Keratinocyte (primary cell): ENCODE measurements at regions not wholly inside any gene's neighbourhood (a gene's known extent, or its start where the extent isn't known, plus 50 kb on each side); places are given as distances from the start of the nearest gene placed in this dataset.

Experiments
- DNase-seq: peaks from one replicate; pipeline ENCODE4 v3.0.0-alpha.2; 2011; ENCODE audit warnings: low read depth, missing footprints, low spot score
- FAIRE-seq: peaks from 2 replicates; lab custom pipeline; 2011; peaks lifted over from hg19 to GRCh38; lab: Jason Lieb, UNC
- H2AFZ ChIP-seq: 2 replicates; pipeline ENCODE4 v1.6.0; 2012; ENCODE audit warnings: low read length, control low read depth, inconsistent platforms; ENCODE audit not compliant: control insufficient read depth
- H3K27ac ChIP-seq: 2 replicates; pipeline ENCODE4 v1.5.1; 2011; ENCODE audit warnings: low read length; ENCODE audit not compliant: control insufficient read depth, insufficient read depth
- H3K27me3 ChIP-seq: 3 replicates; pipeline ENCODE4 v1.6.0; 2011; ENCODE audit warnings: low read length; ENCODE audit not compliant: control insufficient read depth, insufficient read depth; ENCODE audit errors: extremely low read depth
- H3K36me3 ChIP-seq, 2 experiments: 2 replicates in 1 of 2; 3 replicates in 1 of 2; pipeline ENCODE4 v1.5.1; 2011; ENCODE audit warnings: low read length in 2 of 2, mild to moderate bottlenecking in 1 of 2; ENCODE audit not compliant: control insufficient read depth in 2 of 2, insufficient read depth in 2 of 2; ENCODE audit errors: extremely low read depth in 1 of 2
- H3K4me1 ChIP-seq: 3 replicates; pipeline ENCODE4 v1.5.1; 2011; ENCODE audit warnings: low read length; ENCODE audit not compliant: control insufficient read depth, insufficient read depth; ENCODE audit errors: extremely low read depth
- H3K4me2 ChIP-seq: 3 replicates; pipeline ENCODE4 v1.6.0; 2011; ENCODE audit warnings: low read depth, low read length; ENCODE audit not compliant: control insufficient read depth, insufficient read depth; ENCODE audit errors: extremely low read depth
- H3K4me3 ChIP-seq, 3 experiments: fragments of 200-600 bp in 1 of 3; sonication (generic) in 1 of 3; 2 replicates in 2 of 3; 3 replicates in 1 of 3; pipeline ENCODE4 v1.5.1; 2011 to 2016; ENCODE audit warnings: low read length in 3 of 3, mild to moderate bottlenecking in 3 of 3, control low read depth in 2 of 3, inconsistent platforms in 1 of 3, low read depth in 1 of 3, mixed read lengths in 1 of 3, mixed run types in 1 of 3, moderate library complexity in 1 of 3; ENCODE audit not compliant: control insufficient read depth in 2 of 3, insufficient read depth in 2 of 3; ENCODE audit errors: extremely low read depth in 1 of 3
- H3K79me2 ChIP-seq: 2 replicates; pipeline ENCODE4 v1.6.0; 2012; ENCODE audit warnings: low read length; ENCODE audit not compliant: control insufficient read depth, insufficient read depth
- H3K9ac ChIP-seq: 3 replicates; pipeline ENCODE4 v1.6.0; 2011; ENCODE audit warnings: low read length; ENCODE audit not compliant: control insufficient read depth, insufficient read depth; ENCODE audit errors: extremely low read depth
- H3K9me1 ChIP-seq: 3 replicates; pipeline ENCODE4 v1.6.0; 2011; ENCODE audit warnings: low read length; ENCODE audit not compliant: control insufficient read depth, insufficient read depth; ENCODE audit errors: extremely low read depth
- H3K9me3 ChIP-seq: 2 replicates; pipeline ENCODE4 v1.5.1; 2012; ENCODE audit warnings: low read depth, low read length; ENCODE audit not compliant: control insufficient read depth
- H4K20me1 ChIP-seq: 3 replicates; pipeline ENCODE4 v1.6.0; 2011; ENCODE audit warnings: low read length; ENCODE audit not compliant: control insufficient read depth, insufficient read depth; ENCODE audit errors: extremely low read depth
- EZH2 ChIP-seq: IDR thresholded peaks from one replicate; pipeline ENCODE4 v1.6.1; 2012; ENCODE audit warnings: inconsistent platforms, mild to moderate bottlenecking, low read length, moderate library complexity
- dilution Hi-C: fragments of 300-500 bp; cut with MboI; formaldehyde crosslinking; loops from one replicate; pipeline ENCODE4 v1.7.0; 2020; ENCODE audit warnings: low sequenced_read_pairs; ENCODE audit not compliant: extremely low pct_ligation_motif_present
- TF ChIP-seq, protein P1 (sequence below), 3 experiments: IDR thresholded peaks in 1 of 3; conservative IDR thresholded peaks in 1 of 3; optimal IDR thresholded peaks in 1 of 3; 2 replicates in 2 of 3; 3 replicates in 1 of 3; pipeline versions ENCODE3 to v1.5.1; 2011; ENCODE audit warnings: low read length in 3 of 3, mild to moderate bottlenecking in 3 of 3, moderate library complexity in 2 of 3, control low read depth in 1 of 3, inconsistent platforms in 1 of 3; ENCODE audit not compliant: insufficient read depth in 2 of 3; ENCODE audit errors: extremely low read depth in 1 of 3

DNA sequence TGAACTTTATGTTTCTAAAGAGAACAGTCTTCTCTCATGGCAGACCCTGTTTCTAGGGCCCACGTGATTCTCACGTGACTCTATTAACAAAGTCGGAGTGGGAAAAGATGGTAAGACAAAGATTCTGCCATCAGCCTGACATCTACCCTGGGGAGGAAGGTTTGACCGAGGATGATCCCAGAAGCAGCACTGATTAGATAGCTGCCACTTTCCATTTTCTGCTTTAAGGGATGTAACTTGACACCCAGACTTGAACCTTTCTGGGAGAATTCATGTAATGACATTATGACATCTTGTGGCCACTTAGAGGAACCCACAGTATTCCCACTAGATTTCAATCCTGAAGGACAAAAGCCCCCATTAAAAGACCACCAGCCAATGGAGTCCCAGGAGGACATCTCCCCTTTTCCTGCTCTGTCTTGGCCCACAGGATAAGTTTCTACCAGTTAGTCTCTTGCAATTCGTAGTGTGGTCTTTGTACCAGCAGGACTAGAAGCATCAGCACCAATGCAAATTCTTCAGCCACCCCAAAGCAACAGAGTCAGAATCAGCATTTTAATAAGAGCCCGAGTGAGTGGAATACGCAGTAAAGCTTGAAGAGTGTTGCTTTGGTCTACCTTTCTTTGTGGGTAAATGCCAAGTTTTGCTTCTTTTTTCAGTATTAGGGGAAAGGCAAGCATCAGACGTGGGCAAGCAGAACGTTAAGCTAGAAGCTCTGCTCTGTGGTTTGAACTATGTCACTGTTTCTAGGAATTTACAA, 480.5 kb upstream of the PROK2 start:
- Histone ChIP-seq H3K9me3 (no peaks in the 10 kb centered on the region), H3K4me3 (no peak overlapping the region), H3K9me1 (no peaks in the 10 kb centered on the region), H3K27ac (no peak overlapping the region), H3K4me1 (peaks cover 8% of the 10 kb centered on the region), H4K20me1 (no peaks in the 10 kb centered on the region), H3K4me2 (no peak overlapping the region), H2AFZ (no peak overlapping the region), H3K36me3 (no peaks in the 10 kb centered on the region), H3K79me2 (no peaks in the 10 kb centered on the region), H3K27me3 (peaks cover 10% of the 10 kb centered on the region), H3K9ac (no peak overlapping the region)
- no peak for TF ChIP-seq EZH2
- TF ChIP-seq, protein P1, sequence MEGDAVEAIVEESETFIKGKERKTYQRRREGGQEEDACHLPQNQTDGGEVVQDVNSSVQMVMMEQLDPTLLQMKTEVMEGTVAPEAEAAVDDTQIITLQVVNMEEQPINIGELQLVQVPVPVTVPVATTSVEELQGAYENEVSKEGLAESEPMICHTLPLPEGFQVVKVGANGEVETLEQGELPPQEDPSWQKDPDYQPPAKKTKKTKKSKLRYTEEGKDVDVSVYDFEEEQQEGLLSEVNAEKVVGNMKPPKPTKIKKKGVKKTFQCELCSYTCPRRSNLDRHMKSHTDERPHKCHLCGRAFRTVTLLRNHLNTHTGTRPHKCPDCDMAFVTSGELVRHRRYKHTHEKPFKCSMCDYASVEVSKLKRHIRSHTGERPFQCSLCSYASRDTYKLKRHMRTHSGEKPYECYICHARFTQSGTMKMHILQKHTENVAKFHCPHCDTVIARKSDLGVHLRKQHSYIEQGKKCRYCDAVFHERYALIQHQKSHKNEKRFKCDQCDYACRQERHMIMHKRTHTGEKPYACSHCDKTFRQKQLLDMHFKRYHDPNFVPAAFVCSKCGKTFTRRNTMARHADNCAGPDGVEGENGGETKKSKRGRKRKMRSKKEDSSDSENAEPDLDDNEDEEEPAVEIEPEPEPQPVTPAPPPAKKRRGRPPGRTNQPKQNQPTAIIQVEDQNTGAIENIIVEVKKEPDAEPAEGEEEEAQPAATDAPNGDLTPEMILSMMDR (optimal IDR thresholded peaks at IDR 0.05 in 1 of 3, IDR thresholded peaks at IDR 0.05 in 1 of 3, conservative IDR thresholded peaks at IDR 0.05 in 1 of 3; ENCODE audit: extremely low read depth in 1 of 3, insufficient read depth in 2 of 3, low read length in 3 of 3): peak in 2 of 3 experiments; percentile 10 to 11
- dilution Hi-C loops: no loop called here
- FAIRE-seq: no peak
- no peak for DNase-seq

DNA sequence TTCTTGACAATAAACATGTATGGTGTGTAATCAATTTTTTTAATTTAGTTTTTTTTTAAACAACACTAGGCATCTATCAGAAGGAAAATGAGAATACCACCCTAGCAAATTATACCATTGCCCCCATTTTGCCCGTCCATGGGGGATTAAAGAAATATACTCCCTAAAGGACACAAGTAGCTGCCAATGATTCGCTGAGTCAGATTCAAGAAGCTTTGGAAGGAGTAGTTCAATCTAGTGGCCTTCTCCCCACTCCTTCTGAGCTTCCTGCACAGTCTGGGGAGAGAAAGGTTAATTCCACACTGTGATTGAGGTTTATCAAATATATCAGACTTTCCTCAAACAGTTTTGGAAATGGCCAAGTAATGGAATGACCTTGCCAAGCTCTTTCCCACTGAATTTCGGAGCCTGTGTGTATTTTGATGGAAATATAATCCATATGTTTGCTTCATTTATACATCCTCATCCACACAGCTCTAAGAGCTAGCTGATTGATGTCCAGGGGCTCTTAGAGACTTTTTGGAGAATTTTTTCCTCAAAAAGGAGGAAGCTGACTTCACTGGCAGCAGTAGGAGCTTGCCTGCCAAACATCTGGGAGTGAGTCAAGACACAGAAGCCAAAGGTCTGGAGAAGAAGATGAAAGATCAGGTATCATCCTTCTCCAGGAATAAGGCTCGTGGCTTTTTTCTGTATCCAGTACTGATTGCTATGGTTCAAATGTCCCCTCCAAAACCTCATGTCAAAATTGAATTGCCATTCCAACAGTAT, 478.5 kb upstream of the PROK2 start:
- no peak overlapping the region for H3K4me2 ChIP-seq
- no peaks in the 10 kb centered on the region for H3K9me3 ChIP-seq
- no peak for FAIRE-seq
- dilution Hi-C loops: no loop called here
- H3K9me1 ChIP-seq: no peaks in the 10 kb centered on the region
- TF ChIP-seq, protein P1 (optimal IDR thresholded peaks at IDR 0.05 in 1 of 3, IDR thresholded peaks at IDR 0.05 in 1 of 3, conservative IDR thresholded peaks at IDR 0.05 in 1 of 3; ENCODE audit: extremely low read depth in 1 of 3, insufficient read depth in 2 of 3, low read length in 3 of 3): no peak
- TF ChIP-seq EZH2: no peak
- no peak overlapping the region for H2AFZ ChIP-seq
- H3K79me2 ChIP-seq: no peaks in the 10 kb centered on the region
- no peak overlapping the region for H3K4me3 ChIP-seq
- no peak overlapping the region for H3K27ac ChIP-seq
- no peaks in the 10 kb centered on the region for H3K36me3 ChIP-seq
- no peaks in the 10 kb centered on the region for H4K20me1 ChIP-seq
- H3K4me1 ChIP-seq: no peaks in the 10 kb centered on the region
- H3K9ac ChIP-seq: no peak overlapping the region
- DNase-seq: no peak
- peaks cover 29% of the 10 kb centered on the region for H3K27me3 ChIP-seq
